ENCODE measurements at regions not wholly inside any gene's neighbourhood (a gene's known extent, or its start where the extent isn't known, plus 50 kb on each side); places are given as distances from the start of the nearest gene placed in this dataset.

GRCh38 chr11:108994887-108995286 is 330.0 kb downstream of the DDX10 start:
- no peak for DNase-seq

- DNase-seq: no peak
Observed at GRCh38 chr11:108997826-108998225, 333.0 kb downstream of the DDX10 start.

DNA sequence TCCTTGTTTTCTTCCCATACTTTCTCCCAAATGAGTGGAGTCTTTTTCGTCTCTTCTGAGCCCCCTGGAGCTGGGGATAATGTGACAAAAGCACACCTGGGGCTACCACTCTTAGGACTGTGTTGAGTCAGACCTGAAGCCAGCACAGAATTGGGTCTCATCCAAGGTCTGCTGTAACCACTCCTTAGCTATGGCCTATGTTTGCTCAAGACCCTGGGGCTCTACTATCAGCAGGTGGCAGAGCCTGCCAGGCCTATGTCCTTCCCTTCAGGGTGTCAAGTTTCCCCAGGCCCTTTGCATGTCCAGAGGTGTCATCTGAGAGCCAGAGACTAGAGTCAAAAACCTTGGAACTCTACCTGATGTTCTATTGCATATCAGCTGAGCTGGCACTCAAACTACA is 335.7 kb downstream of the DDX10 start:
- DNase-seq: no peak

DNA sequence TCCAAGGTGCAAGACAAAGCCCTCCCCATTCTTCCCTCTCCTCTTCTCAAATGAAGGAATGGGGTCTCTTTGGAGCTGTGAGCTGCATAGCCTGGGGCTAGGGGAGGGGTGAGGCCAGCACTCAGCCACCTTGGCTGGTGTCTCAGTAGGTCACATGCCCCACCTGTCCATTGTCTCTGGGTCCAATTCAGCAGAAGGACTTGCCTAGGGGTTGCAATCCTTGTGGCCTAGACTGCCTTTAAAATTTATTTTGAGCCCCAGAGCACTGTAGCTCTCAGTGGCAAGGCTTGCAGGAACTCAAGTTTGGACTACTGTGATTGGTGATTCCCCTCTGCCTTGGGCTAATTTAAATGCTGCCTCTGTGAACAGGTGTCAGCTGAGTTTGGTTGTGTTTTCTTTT is 336.7 kb downstream of the DDX10 start:
- DNase-seq: no peak

DNA sequence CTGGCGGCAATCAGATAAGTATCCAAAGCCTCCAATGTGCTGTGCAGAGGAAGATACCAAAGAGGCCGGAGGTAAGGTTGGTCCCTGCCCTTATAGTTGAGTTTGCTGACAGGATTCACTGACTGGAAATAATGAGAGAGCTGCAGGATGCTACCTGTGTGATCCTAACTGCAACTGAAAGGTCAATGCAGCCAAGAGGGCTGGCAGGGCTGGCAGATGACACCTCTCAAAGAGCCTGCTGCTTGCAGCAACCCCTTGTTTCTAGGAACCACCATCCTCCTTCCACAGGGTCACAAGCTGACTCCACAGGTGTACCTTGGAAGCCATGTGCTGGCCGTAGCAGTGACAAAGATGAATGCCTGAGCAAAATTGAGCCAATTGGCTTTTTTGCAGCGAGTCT is 348.1 kb downstream of the DDX10 start:
- DNase-seq: no peak

DNA sequence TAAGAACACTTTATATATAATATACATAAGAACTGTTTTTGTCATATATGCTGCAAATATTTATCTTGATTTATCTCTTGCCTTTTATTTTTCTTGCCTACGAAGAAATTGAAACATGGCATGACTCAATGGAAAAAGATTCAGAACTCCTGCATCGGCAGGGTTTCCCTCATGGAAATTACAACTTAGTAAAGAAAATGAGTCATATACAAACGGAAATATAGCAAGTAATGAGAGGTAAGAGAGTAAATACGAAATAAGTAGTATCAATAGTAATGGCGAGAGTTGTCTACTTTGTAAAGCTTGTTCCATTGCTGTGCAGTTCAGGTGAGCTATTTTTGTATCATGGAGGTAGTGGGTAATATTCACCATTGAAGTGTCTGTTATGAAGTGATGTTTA is 350.4 kb downstream of the DDX10 start:
- no peak for DNase-seq

- no peak for DNase-seq
Observed at GRCh38 chr11:109016724-109017123, 351.9 kb downstream of the DDX10 start.

- DNase-seq: no peak
Observed at GRCh38 chr11:109017489-109017888, 352.6 kb downstream of the DDX10 start.

DNA sequence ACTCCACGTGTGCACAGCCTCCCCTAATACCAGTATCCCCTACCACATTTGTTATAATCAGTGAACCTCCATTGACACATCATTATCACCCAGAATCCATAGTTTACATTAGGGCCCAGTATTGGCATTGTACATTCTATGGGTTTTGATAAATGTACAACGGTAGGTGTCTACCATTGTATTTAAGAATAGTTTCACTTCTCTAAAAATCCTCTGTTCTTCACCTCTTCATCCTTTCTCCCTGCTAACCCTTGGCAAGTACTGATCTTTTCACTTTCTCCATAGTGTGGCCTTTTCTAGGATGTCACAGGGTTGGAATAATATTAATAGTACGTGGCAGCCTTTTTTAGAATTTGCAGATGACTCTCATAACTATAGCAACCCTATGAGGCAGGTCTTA is 353.8 kb downstream of the DDX10 start:
- no peak for DNase-seq

GRCh38 chr11:109019342-109019936 is 354.6 kb downstream of the DDX10 start:
- DNase-seq: no peak

- no peak for DNase-seq
Observed at GRCh38 chr11:109023036-109023435, 358.2 kb downstream of the DDX10 start.

GRCh38 chr11:109026891-109027489 is 362.1 kb downstream of the DDX10 start:
- DNase-seq: no peak

- no peak for DNase-seq
Observed at GRCh38 chr11:109027851-109028250, 363.0 kb downstream of the DDX10 start.

GRCh38 chr11:109029927-109030326 is 365.1 kb downstream of the DDX10 start:
- no peak for DNase-seq

GRCh38 chr11:109033627-109034338 is 368.9 kb downstream of the DDX10 start:
- DNase-seq: no peak

- no peak for DNase-seq
Observed at GRCh38 chr11:109034339-109034696, 369.4 kb downstream of the DDX10 start.

- DNase-seq: no peak
Observed at GRCh38 chr11:109035284-109035683, 370.4 kb downstream of the DDX10 start.

GRCh38 chr11:109036011-109036410 is 371.1 kb downstream of the DDX10 start:
- DNase-seq: no peak

DNA sequence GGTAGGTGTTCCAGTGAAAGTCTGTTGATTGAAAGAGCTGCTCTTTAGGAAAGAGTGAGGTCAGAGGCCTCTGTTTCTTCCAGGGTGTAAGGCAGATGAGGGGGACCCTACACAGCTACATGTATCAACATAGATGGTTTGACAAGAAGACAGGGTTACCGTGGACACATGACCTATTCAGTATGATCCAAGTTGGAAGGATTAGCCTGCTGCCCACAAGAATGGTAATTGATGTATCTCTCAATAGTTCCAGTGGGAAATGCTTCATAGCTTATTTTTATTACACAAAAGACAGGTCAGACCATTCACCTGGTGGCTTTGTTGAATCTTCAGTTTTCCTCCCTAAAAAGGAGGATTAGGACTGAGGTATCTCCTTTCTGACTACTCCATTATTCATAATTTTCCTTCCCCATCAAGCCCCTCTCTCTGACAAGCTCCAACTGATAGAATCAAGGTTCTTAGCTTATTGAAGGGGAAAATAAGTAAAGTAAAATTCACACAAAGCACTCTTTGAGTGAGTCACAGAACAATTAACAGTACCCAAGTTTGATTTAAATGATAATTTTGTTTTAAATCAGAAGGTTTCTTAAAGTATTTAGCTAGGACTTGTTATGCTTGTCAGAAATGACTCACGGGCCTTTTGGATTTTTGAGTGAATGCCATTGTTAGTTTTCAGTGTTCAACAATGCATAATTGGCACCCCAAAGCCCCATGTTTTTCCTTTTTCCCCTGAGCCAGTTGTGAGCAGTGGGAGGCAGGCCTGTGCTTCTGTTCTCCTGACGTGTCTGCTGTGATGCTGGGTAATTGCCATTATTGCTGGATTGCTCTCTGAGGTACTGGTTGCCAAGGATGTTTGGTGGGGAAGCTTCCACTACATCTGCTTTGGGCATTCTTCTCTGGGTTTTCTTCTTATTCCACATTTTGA is 373.2 kb downstream of the DDX10 start:
- no peak for DNase-seq

DNA sequence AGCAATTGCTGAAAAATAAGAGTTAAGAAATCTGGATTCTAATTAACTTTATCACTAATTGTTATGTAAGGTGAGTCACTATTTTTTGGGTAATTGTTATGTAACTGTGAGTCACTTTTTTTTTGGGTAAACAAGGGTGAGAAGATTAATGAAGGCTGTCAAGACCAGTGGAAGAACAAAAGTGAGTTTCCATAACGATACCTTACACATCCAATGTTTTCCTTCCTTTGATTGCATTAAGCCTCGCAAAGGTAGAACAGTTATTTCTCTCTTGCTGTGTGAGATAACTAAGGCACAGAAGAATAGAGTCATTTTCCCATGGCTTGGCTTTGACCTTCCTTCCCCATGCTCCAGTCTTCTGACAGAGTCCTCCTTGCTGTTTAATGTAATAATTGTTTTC is 374.7 kb downstream of the DDX10 start:
- no peak for DNase-seq

- no peak for DNase-seq
Observed at GRCh38 chr11:109040303-109040702, 375.4 kb downstream of the DDX10 start.

GRCh38 chr11:109041876-109042275 is 377.0 kb downstream of the DDX10 start:
- no peak for DNase-seq

DNA sequence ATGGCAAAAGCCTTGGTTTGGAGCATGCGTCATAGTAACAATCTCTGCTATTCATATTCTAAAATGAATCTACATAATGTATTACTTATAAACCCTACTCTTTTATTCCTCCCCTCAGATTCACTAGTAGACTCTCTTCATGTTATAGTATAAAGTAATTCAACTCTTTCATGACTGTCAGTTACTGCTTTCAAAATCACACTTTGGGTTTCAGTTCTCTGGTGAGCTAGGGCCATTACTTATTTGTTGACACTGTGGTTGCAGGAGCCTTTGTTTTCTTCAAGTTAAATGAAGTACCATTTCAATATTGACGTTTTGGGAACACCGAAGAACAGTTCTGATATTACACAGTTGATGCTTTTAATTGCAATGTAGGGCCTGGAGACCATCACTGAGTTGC is 378.4 kb downstream of the DDX10 start:
- no peak for DNase-seq

Measured in CD4-positive, alpha-beta T cell treated with Interleukin-12 subunit alpha and Interleukin-12 subunit beta, for 1 hour (primary cell).